ENCODE measurements at regions not wholly inside any gene's neighbourhood (a gene's known extent, or its start where the extent isn't known, plus 50 kb on each side); places are given as distances from the start of the nearest gene placed in this dataset.

DNA sequence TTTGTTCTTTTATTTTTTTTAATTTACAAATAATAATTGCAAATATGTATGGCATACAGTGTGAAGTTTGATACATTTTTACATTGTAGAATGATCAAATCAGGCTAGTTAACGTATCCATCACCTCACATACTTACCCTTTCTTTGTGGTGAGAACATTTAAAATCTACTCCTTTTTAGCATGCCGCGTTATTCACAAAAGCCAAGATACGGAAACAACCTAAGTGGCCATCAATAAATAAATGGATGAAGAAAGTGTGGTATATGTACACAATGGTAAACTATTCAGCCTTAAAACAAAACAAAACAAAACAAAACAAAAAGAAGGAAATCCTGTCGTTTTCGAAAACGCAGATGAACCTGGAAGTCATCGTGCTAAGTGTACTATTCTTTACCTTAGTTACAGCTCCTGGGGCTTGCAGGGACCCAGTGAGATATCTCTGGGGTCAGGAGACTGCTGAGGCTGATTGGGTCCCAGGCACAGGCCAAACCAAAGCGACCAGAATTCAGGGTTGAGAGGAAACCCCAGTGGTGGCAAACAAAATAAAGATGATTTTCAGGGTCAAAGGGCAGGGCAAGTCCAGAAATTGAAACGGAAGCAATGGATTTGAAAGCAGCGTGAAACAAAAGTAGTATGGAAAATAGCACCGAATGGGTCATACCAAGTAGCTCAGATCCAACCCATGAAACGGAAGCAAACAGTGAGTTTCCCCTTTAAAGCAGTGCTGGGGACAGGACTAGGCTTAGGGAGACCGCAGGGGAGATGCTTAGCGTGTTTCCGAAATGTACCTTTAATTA is 188.2 kb downstream of the PLPP3 start:
- DNase-seq (ENCODE audit: low read depth), result no peak

DNA sequence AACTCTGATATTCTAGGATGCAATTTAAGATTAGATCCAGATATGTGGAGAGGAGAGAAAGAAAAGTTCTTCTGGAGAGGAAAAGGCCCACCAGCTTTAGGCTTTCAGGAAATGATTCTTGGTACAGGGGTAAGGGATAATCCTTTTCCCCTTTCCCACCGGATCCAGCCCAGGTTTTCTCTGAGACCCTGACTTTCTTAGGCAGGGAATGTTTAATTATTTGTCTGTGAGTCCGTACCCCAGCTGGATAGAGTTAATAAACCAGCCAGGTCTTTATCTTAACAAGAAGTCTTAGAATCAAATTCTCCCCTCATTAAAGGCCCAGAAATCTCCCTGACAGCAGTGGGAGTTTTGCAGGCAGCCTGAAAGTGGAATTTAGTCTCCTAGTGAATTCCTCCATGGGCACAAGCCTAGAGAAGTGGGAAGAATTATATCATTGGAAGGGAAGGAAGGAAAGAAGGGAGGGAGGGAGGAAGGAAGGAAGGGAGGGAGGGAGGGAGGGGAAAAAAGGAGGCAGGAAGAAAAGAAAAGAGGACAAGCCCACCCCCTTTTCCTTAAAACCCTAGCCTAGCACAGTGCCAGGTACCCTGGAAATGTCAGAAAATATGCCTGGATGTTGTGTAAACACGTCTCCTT is 189.0 kb downstream of the PLPP3 start:
- no peak for DNase-seq (ENCODE audit: low read depth)

DNA sequence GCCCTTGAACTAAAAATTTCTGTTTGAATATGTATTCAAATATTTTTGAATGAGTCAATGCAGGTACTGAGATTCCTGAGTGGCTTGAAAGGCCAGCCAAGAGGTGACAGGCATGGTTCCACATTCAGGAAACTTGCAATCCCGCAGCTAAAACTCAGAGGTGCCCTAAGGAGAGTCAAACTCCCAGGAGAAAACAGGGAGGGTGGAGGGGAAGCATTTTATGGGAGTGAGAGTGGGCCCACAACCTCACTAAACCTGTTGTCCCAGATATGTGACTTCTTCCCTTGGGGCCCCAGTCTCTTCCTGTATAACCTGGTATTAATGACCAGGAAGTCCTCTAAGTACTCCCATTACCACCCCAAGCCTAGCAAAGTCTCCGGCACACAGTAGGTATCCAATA is 189.6 kb downstream of the PLPP3 start:
- no peak for DNase-seq (ENCODE audit: low read depth)

DNA sequence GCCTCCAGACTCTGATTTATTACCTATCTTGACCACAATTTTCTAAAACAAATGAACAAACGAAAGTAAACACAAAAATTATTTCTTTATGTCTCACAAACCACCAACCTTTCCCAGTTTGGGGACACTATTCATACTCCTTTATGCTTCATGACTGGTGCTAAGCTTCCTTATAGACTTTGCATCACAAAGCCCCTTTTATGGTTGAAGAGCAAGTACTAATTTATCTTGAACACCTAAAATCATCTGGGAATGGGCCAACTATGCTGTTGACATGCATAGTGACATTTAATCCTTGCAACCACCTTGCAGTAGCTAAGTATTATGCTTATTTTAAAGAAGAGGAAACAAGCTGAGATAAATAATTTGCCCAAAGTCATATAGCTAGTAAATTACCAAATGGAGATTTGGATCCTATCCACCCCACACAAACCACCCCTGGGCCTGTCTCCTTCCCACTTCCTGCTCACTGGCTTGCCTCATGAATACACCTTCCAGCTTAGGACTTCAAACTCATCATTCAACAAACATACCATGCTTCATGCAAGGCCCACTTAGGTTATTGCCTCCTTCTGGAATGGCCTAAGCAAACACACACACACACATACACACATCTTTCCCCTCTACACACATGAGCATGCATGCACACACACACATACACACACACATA is 192.2 kb downstream of the PLPP3 start:
- DNase-seq (ENCODE audit: low read depth), result no peak

DNA sequence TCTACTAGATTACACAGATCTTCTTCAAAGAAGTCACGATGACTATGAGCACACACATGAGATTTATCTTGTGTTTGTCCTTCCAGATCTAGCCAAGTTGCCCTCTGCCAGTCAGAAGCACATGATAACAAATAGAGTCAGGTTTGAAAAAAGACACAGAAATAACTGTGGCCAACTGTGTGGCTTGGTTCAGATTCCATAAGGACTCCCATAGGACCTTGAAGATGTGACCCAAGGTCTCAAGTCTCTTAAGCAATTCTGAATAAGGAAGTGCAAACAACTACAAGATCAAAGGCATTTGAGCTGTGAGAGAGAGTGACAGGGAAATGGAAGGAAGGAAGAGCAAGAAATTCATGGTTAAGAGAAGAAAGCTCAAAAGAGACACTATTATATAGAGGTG is 194.0 kb downstream of the PLPP3 start:
- DNase-seq (ENCODE audit: low read depth), result no peak

DNA sequence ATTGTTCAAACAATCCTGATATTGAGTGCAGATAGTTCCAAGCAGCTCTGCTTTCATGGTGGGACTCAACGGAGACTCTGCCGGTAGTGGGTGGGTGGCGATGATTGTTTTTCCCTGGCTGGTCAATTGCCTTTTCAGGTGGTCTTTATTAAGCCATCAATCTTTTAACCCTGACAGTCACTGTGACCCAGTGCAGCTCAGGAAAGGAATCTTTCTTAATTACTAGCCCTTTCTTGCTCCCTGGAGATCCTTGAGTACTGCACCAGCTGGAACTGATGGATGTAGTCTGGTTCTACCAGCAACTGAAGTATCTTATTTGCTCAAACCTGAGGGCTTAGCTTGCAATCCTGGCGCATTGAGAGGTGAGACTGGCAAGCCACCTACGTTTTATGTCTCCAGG is 196.4 kb downstream of the PLPP3 start:
- DNase-seq (ENCODE audit: low read depth), result no peak

DNA sequence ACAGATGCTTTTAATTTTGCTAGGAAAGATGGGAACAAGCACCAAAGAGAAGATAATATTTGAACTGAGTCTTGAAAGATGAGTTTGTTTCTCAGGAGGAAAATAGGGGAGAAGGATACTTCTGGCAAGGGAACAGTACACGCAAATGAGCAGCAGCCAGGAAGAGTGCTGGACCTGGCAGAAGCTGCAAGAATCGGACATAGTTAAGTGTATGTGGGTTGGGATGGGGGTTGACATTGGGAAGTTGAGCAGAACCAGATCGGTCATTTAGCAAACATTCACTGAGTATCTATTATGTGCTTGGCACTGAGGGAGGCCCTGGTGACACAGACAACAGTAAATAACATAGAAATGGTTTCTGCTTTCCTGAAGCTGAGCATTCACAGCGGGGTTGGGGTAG is 198.8 kb downstream of the PLPP3 start:
- DNase-seq (ENCODE audit: low read depth), result no peak

DNA sequence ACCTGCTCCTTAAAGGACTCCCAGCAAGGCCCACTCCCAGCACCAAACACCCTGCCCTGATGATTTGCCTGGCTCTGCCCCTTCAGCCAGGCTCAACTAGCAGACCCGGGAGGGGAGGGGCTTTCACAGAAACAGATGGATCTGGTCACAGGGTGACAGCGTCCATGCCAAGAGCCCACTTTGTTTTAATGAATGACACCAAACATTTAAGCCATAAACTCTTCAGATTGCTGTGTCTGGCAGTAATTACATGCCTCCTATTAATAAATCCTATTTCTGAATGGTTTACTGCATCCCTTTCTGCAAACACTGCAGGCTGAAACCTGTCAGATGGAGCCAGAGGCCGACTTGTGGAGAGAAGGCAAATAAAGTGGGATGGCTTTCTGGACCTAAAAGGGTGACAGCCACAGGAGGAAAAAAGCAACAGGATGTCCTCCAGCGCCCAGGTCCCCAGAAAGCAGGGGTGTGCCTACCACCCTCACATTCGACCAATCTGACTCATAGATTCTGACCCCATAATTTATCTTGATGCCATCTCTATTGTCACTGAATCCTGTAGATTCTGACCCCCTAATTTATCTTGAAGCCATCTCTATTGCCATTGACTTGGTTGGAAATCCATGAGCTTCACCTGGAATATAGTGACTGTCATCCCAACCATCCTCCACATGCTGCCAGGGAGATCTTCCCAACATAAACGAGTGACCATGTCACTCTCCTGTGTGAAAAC is 200.9 kb downstream of the PLPP3 start:
- DNase-seq (ENCODE audit: low read depth), result no peak

DNA sequence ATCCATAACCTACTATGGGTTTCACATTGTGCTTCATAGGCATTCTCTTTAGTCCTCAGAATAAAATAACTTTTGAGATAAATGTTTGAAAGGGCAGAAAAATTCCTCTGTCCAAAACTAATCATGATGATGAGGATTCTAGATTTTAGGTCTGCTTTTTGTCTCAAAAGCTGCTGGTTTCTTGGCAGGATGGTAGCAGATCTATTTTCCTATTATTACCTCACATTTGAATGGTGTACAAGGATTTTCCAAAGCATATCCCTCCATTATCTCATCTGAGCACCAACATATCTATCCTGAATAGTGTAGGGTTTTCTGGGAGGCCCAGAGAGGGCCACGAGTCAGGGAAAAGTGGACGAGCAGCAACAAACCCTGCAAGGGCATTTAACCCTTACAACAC is 201.9 kb downstream of the PLPP3 start:
- no peak for DNase-seq (ENCODE audit: low read depth)

DNA sequence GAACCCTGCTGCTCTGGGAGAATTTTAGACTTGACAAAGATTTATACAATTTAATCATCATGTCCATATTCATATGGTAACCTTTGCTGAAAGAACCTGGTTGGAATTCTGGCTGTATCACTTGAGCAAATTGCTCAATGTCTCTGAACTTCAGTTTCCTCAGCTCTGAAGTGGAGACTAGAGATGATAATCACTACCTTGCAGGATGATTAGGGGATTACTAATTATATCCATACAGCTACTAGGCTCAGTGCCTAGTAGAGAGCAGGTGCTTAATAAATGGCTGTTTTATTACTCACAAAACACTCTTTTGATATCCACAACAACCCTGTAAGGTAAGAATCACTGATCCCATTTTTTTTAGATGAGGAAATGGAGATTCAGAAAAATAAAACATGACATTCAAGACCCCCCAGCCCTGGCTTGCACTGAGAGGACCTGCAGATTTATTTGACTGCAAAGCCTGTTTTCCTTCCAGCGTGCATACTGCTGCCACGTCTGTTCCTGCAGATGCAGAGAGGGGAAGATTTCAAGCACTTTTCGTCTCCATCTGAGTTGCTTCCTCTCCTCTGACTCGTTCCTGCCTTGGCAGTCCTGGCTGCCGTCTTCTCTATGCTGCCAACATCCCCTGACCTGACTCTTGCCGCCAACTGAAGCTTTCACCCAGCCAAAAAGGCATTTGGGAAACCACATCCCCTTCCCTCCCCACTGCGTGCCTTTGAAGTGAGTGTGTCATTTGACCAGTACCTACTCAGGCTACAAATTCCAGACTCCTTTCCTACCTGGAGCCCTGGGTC is 203.0 kb downstream of the PLPP3 start:
- no peak for DNase-seq (ENCODE audit: low read depth)

DNA sequence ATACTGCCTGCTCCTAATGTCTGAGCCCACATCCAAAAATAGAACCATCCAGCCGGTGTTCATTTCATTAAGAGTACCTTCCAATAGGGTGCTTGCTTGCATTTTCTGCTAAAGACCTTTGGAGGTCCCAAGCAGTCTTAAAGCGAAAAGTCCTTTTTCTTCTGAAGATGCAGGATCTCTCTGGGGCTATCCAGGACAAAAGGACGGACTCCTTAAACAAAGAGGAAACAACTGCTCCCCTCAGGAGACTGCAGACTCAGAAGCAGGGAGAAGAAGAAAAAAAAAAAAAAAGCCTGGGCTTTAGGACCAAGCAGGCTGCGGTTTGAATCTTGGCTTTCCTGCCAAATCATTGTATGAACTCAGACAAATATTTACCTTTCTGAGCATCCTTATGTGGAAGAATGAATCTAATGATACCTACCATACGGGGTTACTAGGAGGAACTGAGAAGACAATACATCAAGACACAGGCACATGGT is 204.0 kb downstream of the PLPP3 start:
- no peak for DNase-seq (ENCODE audit: low read depth)

DNA sequence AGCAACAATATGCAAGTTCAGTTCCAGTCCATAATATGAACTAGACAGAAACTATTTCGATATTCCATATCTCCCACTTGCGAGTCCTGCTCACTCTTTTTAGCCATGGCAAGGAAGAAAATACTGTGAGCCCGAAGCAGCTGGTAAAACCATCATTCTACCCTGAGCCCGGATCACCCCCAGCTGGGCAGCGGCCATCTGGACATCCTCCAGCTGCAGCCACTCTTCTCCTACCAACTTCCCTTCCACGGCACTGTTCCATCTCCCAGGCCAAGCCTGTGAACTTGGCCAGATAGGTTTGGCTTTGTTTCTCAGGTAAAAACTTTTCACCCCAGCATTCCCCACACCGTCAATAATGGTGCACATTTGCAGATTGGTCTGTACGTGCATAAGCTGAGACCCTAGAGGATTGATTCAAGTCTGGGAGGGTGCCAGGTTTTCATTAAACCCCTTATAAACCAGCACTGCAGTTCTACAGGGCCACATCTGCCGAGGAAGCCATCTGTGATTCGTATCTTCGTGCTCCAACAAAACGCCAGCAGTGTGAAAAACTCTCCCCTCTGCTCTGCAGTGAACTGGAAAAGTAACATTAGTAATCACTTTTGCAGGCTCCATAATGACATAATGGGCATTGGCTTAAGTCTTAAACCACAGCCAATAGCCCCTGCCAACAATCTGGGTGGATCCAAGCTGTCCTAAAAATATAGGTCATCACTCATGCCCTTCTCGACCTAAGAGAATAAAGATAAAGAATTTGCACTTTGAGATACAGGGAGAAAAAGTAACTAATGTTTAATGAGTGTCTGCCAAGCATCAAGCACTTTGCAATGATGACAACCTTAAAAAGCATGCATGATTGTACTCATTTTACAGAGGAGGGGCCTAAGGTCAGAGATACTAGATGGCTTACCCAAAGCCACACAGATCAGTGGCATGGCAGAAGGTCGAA is 205.1 kb downstream of the PLPP3 start:
- DNase-seq (ENCODE audit: low read depth), result no peak

DNA sequence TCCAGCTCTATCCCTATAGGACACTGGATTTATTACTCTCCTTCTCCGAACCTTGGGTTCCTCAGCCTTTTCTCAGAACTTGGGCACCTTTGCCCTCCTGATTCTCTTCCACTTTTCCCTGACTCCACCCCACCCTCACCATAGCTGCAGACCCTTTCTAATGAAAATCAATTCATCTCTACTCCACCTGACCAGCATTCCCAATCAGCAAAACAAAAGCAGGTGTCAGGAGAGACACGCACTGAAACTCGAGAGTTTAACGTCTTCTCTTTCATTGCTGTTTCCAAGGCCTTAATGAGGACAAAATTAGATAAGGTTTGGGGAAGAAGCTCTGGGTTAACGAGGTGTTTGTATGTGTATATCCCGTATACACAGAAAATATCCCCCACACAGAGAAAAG is 208.8 kb downstream of the PLPP3 start:
- no peak for DNase-seq (ENCODE audit: low read depth)

DNA sequence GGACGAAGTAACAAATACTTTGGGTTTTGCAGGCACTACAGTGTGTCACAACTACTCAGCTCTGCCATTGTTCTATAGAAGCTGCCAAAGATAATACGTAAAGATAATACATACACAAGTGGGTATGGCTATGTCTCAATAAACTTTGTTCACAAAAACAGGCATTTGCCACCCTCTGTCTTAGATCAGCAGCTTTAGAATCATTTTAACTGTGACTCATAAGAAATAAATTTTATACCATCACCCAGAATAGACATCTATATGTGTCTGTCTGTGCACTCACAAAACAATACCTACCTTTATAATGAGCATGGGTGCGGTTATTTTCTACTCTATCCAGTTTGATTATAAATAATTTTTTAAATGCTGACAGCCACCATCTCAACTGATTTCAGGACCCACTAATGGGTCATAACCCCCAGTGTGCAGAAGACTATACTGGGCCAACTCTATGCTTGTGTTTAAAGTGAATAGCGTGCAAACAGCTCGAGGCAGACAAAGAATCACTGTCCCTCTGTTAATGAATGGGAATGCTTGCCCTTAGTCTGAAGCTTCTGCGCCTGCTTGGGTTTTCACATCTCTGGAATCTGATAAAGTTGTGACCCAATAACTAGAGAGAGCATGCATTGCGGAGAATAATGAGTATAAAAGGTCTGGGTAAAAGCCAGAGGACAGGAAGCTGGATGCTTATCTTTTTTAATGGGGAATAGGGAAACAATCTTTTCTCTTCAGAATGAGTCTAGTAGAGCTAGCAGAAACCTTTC is 216.2 kb downstream of the PLPP3 start:
- DNase-seq (ENCODE audit: low read depth), result no peak

DNA sequence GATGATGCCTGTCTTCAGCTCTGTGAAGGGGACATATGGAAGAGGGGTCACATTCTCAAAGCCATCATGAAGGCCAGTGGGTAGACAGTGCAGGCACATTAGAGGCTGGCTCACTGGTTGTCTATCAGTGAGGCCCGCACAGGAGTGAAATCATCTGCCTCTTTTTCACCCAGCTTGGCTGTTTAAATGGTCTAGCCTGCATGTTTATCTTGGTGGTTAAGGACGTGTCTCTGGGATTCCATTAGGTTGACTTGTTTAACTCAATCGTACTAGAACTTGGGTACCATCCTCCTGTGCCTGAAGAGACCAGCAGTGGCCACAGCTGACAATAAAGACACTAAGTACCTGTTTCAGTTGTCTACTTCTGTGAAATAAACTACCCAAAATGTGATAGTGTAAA is 219.3 kb downstream of the PLPP3 start:
- no peak for DNase-seq (ENCODE audit: low read depth)

DNA sequence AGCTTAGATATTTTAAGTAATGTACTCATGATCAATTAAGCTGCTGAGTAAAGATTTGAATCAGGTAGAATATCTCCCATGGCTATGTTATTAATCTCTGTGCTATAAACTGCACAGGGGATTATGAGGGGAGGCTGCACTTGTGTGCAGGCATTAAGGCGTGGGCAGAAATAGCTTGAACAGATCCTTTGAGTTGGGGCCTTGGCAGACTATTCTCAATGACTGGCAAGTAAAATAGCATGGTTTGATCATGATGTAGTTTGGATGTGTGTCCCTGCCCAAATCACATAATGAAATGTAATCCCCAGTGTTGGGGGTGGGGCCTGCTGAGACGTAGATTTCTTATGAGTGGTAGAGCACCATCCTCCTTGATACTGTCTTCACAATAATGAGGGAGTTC is 220.3 kb downstream of the PLPP3 start:
- no peak for DNase-seq (ENCODE audit: low read depth)

DNA sequence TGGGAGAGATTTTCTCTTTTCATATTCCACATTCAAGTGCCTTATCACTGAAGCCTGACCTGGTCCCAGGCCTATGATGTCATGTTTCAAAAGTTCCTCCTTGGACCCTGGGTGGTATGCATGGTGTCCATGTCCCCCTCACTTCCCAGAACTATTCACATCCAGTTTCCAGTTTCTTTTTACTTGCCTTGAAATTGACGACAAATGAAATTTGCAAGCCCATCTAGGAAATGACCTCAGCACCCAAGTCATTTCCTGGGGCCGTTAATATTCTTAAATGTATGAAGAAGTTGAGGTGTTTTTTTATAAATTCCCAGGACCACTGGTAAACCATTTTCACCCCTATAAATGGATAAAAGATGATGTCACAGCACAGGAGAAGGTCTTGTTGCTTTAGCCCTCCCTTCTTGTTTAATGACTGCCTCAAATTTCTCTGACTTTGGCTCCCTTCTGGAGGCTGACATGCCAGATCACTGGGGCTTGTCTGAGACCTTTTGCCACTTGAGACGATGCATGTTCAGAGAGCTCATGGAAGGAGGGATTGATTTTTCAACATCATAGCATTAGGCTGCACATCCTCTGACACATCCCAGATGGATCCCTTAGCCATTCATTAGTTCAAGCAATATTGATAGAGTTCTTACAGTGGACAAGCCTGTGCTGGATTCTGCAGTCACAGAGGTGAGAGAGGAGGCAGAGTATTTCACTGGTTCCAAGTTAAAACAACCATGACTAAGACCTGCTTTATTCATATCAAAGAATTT is 221.3 kb downstream of the PLPP3 start:
- no peak for DNase-seq (ENCODE audit: low read depth)

DNA sequence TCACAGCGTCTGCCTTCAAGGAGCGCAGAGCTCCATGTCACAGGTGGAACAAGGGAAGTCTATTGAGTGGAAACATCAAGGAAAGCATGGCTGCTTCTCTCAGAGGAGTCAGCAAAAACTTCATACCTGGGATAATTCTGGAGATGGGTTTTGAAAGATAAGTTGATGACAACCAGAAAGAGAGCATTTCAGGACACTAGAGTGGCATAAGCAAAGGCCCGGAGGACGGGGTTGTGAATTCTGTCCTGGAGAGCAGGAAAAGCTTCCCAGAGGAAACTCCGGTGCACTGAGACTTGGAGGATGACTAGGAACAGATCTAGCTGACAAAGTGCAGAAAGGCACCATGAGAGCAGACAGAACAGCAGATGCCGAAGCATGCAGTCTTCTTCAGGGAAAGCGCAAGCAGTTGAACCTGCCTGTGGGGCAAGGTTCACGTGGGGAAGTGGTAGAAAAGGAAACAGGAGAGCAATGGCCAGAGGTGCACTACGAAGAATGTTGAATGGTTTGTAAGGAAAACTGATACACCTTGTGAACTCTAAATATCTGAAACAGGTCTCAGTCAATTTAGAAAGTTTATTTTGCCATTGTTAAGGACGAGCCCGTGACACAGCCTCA is 222.9 kb downstream of the PLPP3 start:
- DNase-seq (ENCODE audit: low read depth), result no peak

DNA sequence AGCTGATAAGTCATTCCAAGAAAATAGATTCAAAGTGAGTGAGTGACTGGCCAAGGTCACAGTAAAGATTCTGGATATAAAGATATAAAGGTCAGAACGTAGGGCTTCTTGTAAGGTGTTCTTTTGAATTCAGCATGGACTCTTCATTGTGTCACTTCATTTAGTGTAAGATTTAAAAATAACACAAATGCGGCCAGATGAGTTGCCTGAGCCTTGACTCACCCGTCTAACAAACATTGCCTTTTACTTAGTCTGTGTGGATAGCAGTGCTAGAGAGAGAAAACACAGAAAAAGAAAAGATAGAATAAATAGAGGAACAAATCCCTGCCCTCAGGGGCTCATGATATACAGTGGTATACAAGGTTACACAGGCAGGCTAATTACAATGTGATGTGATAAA is 223.4 kb downstream of the PLPP3 start:
- DNase-seq (ENCODE audit: low read depth), result no peak
